BLaER1 treated with 17β-estradiol and CSF1 and Interleukin-3, amounts not matched to agents 10 nM and 100 nM (cell line): ENCODE measurements at regions not wholly inside any gene's neighbourhood (a gene's known extent, or its start where the extent isn't known, plus 50 kb on each side); places are given as distances from the start of the nearest gene placed in this dataset.

Experiments
- H3K27ac ChIP-seq, 11 experiments: shearing (Covaris generic); formaldehyde crosslinking; 2 replicates each; pipeline ENCODE4 v1.8.1; 2022
- H3K27me3 ChIP-seq, 11 experiments: shearing (Covaris generic); formaldehyde crosslinking; 2 replicates each; pipeline ENCODE4 v1.8.1; 2022
- H3K36me3 ChIP-seq, 11 experiments: shearing (Covaris generic); formaldehyde crosslinking; 2 replicates each; pipeline ENCODE4 v1.8.1; 2022
- H3K4me1 ChIP-seq, 10 experiments: shearing (Covaris generic); formaldehyde crosslinking; 2 replicates each; pipeline ENCODE4 v1.8.1; 2022
- H3K4me2 ChIP-seq, 11 experiments: shearing (Covaris generic); formaldehyde crosslinking; 2 replicates each; pipeline ENCODE4 v1.8.1; 2022
- H3K4me3 ChIP-seq, 10 experiments: shearing (Covaris generic); formaldehyde crosslinking; 2 replicates each; pipeline ENCODE4 v1.8.1; 2022
- H3K9ac ChIP-seq, 11 experiments: shearing (Covaris generic); formaldehyde crosslinking; 2 replicates each; pipeline ENCODE4 v1.8.1; 2022
- H3K9me3 ChIP-seq, 11 experiments: shearing (Covaris generic); formaldehyde crosslinking; replicated peaks in 1 of 11; 2 replicates each; pipeline ENCODE4 v1.8.1; 2022
- H4K20me1 ChIP-seq, 11 experiments: shearing (Covaris generic); formaldehyde crosslinking; 2 replicates each; pipeline ENCODE4 v1.8.1; 2022
- Cebpa-rat ChIP-seq, 11 experiments: shearing (Covaris generic); IDR thresholded peaks; 2 replicates each; pipeline ENCODE4 v1.8.1; 2022

GRCh38 chr6:105804000-105804399 is 282.1 kb upstream of the PRDM1 start:
- H3K4me1 ChIP-seq = peaks cover 0 to 46% (median 11%) of the 10 kb centered on the region in 10 experiments; a peak in 15 of 20 replicates
- H3K9ac ChIP-seq = no peak overlapping the region
- H3K4me3 ChIP-seq = no peak overlapping the region
- no peaks in the 10 kb centered on the region for H3K36me3 ChIP-seq
- no peak for TF ChIP-seq Cebpa-rat (IDR thresholded peaks at IDR 0.05)
- H3K27ac ChIP-seq = no peak overlapping the region
- H4K20me1 ChIP-seq = no peaks in the 10 kb centered on the region
- H3K9me3 ChIP-seq = peaks cover 0 to 12% (median 0%) of the 10 kb centered on the region in 11 experiments; a peak in 6 of 22 replicates
- no peaks in the 10 kb centered on the region for H3K27me3 ChIP-seq
- H3K4me2 ChIP-seq = no peak overlapping the region

GRCh38 chr6:105803442-105803841 is 282.7 kb upstream of the PRDM1 start:
- Histone ChIP-seq H3K27me3 (no peaks in the 10 kb centered on the region), H3K9ac (no peak overlapping the region), H3K4me3 (no peak overlapping the region), H3K4me2 (peak overlapping the region in 2 of 11 experiments; percentile 8 to 27; a peak in 1 of 22 replicates), H3K36me3 (no peaks in the 10 kb centered on the region), H3K27ac (no peak overlapping the region), H3K4me1 (peaks cover 0 to 46% (median 11%) of the 10 kb centered on the region in 10 experiments; a peak in 12 of 20 replicates), H3K9me3 (peaks cover 0 to 12% (median 0%) of the 10 kb centered on the region in 11 experiments; a peak in 6 of 22 replicates), H4K20me1 (no peaks in the 10 kb centered on the region)
- TF ChIP-seq Cebpa-rat (IDR thresholded peaks at IDR 0.05) = no peak

GRCh38 chr6:105802703-105803102 is 283.4 kb upstream of the PRDM1 start:
- peaks cover 0 to 12% (median 0%) of the 10 kb centered on the region in 11 experiments; a peak in 6 of 22 replicates for H3K9me3 ChIP-seq
- TF ChIP-seq Cebpa-rat (IDR thresholded peaks at IDR 0.05) = no peak
- H4K20me1 ChIP-seq = no peaks in the 10 kb centered on the region
- no peaks in the 10 kb centered on the region for H3K36me3 ChIP-seq
- no peak overlapping the region for H3K9ac ChIP-seq
- H3K4me1 ChIP-seq = peaks cover 0 to 46% (median 12%) of the 10 kb centered on the region in 10 experiments; a peak in 11 of 20 replicates
- no peak overlapping the region for H3K4me3 ChIP-seq
- no peaks in the 10 kb centered on the region for H3K27me3 ChIP-seq
- H3K27ac ChIP-seq = no peak overlapping the region
- peak overlapping the region in 2 of 11 experiments; percentile 1 to 54; a peak in 4 of 22 replicates for H3K4me2 ChIP-seq

- no peak overlapping the region for H3K9ac ChIP-seq
- no peak for TF ChIP-seq Cebpa-rat (IDR thresholded peaks at IDR 0.05)
- no peaks in the 10 kb centered on the region for H3K27me3 ChIP-seq
- no peak overlapping the region for H3K4me2 ChIP-seq
- H3K27ac ChIP-seq = no peak overlapping the region
- peaks cover 0 to 64% (median 18%) of the 10 kb centered on the region in 10 experiments; a peak in 13 of 20 replicates for H3K4me1 ChIP-seq
- no peaks in the 10 kb centered on the region for H4K20me1 ChIP-seq
- no peaks in the 10 kb centered on the region for H3K36me3 ChIP-seq
- no peak overlapping the region for H3K4me3 ChIP-seq
- H3K9me3 ChIP-seq = peaks cover 0 to 12% (median 0%) of the 10 kb centered on the region in 11 experiments; a peak in 2 of 22 replicates
Observed at GRCh38 chr6:105800871-105801270, 285.3 kb upstream of the PRDM1 start.

GRCh38 chr6:105800398-105800797 is 285.7 kb upstream of the PRDM1 start:
- no peak overlapping the region for H3K4me3 ChIP-seq
- TF ChIP-seq Cebpa-rat (IDR thresholded peaks at IDR 0.05) = no peak
- H3K4me1 ChIP-seq = peaks cover 0 to 65% (median 23%) of the 10 kb centered on the region in 10 experiments; a peak in 15 of 20 replicates
- no peaks in the 10 kb centered on the region for H3K27me3 ChIP-seq
- H3K4me2 ChIP-seq = no peak overlapping the region
- H3K9ac ChIP-seq = no peak overlapping the region
- H3K9me3 ChIP-seq = peaks cover 0 to 12% (median 0%) of the 10 kb centered on the region in 11 experiments; a peak in 2 of 22 replicates
- H3K27ac ChIP-seq = no peak overlapping the region
- H4K20me1 ChIP-seq = no peaks in the 10 kb centered on the region
- H3K36me3 ChIP-seq = no peaks in the 10 kb centered on the region

- TF ChIP-seq Cebpa-rat (IDR thresholded peaks at IDR 0.05) = no peak
- Histone ChIP-seq H3K36me3 (no peaks in the 10 kb centered on the region), H3K9me3 (peaks cover 0 to 7% (median 0%) of the 10 kb centered on the region in 11 experiments; a peak in 2 of 22 replicates), H4K20me1 (no peaks in the 10 kb centered on the region), H3K27me3 (no peaks in the 10 kb centered on the region), H3K4me3 (no peak overlapping the region), H3K4me2 (peak overlapping the region in 7 of 11 experiments; percentile 6 to 74 (median 55); a peak in 12 of 22 replicates), H3K9ac (no peak overlapping the region), H3K27ac (peak overlapping the region in 3 of 11 experiments; percentile 15 to 26 (median 25); a peak in 3 of 22 replicates), H3K4me1 (peaks cover 10 to 74% (median 36%) of the 10 kb centered on the region in 10 experiments)
Observed at GRCh38 chr6:105799056-105799455, 287.1 kb upstream of the PRDM1 start.

- Histone ChIP-seq H3K27ac (no peak overlapping the region), H3K4me3 (no peak overlapping the region), H3K9me3 (peaks cover 0 to 7% (median 0%) of the 10 kb centered on the region in 11 experiments; a peak in 2 of 22 replicates), H3K4me1 (peaks cover 21 to 75% (median 47%) of the 10 kb centered on the region in 10 experiments), H3K4me2 (peak overlapping the region in 6 of 11 experiments; percentile 20 to 71 (median 44); a peak in 10 of 22 replicates), H3K27me3 (no peaks in the 10 kb centered on the region), H3K36me3 (no peaks in the 10 kb centered on the region), H3K9ac (no peak overlapping the region), H4K20me1 (no peaks in the 10 kb centered on the region)
- peak in 2 of 11 experiments; percentile 23 to 36; a peak in 1 of 22 replicates for TF ChIP-seq Cebpa-rat (IDR thresholded peaks at IDR 0.05)
Observed at GRCh38 chr6:105797983-105798453, 288.1 kb upstream of the PRDM1 start.

GRCh38 chr6:105797286-105797979 is 288.7 kb upstream of the PRDM1 start:
- H3K36me3 ChIP-seq = no peaks in the 10 kb centered on the region
- peaks cover 27 to 77% (median 53%) of the 10 kb centered on the region in 10 experiments for H3K4me1 ChIP-seq
- no peaks in the 10 kb centered on the region for H3K27me3 ChIP-seq
- H3K9me3 ChIP-seq = peaks cover 0 to 2% (median 0%) of the 10 kb centered on the region in 11 experiments; a peak in 1 of 22 replicates
- no peak overlapping the region for H3K4me3 ChIP-seq
- H3K9ac ChIP-seq = no peak overlapping the region
- H3K27ac ChIP-seq = no peak overlapping the region
- H4K20me1 ChIP-seq = no peaks in the 10 kb centered on the region
- H3K4me2 ChIP-seq = peak overlapping the region in 6 of 11 experiments; percentile 20 to 71 (median 44); a peak in 9 of 22 replicates
- no peak for TF ChIP-seq Cebpa-rat (IDR thresholded peaks at IDR 0.05)

- Histone ChIP-seq H4K20me1 (no peaks in the 10 kb centered on the region), H3K36me3 (no peaks in the 10 kb centered on the region), H3K9me3 (no peaks in the 10 kb centered on the region), H3K9ac (no peak overlapping the region), H3K27ac (peak overlapping the region in 7 of 11 experiments; percentile 1 to 51 (median 21); a peak in 10 of 22 replicates), H3K4me1 (peaks cover 41 to 87% (median 67%) of the 10 kb centered on the region in 10 experiments), H3K27me3 (no peaks in the 10 kb centered on the region), H3K4me2 (peak overlapping the region in 6 of 11 experiments; percentile 35 to 85 (median 68); a peak in 10 of 22 replicates), H3K4me3 (no peak overlapping the region)
- TF ChIP-seq Cebpa-rat (IDR thresholded peaks at IDR 0.05) = no peak
Observed at GRCh38 chr6:105795913-105796517, 290.1 kb upstream of the PRDM1 start.
